ENCODE measurements at regions not wholly inside any gene's neighbourhood (a gene's known extent, or its start where the extent isn't known, plus 50 kb on each side); places are given as distances from the start of the nearest gene placed in this dataset.

GRCh38 chr10:58010073-58010702 lies 257.5 kb downstream of the IPMK start:
- H3K4me3 ChIP-seq (ENCODE audit: low read depth, low read length), result no peak overlapping the region
- no peaks in the 10 kb centered on the region for H3K36me3 ChIP-seq (ENCODE audit: control insufficient read depth, insufficient read depth, low read length)
- POLR2A ChIA-PET, result no interaction called here
- no peak for DNase-seq (ENCODE audit: low read depth)
- 0 out of 2 replicates have a peak, but pooled peaks cover 2% of the 10 kb centered on the region for H3K27me3 ChIP-seq (ENCODE audit: control insufficient read depth, insufficient read depth, low read length)
- CTCF ChIA-PET, result no interaction called here
- TF ChIP-seq, protein P1, sequence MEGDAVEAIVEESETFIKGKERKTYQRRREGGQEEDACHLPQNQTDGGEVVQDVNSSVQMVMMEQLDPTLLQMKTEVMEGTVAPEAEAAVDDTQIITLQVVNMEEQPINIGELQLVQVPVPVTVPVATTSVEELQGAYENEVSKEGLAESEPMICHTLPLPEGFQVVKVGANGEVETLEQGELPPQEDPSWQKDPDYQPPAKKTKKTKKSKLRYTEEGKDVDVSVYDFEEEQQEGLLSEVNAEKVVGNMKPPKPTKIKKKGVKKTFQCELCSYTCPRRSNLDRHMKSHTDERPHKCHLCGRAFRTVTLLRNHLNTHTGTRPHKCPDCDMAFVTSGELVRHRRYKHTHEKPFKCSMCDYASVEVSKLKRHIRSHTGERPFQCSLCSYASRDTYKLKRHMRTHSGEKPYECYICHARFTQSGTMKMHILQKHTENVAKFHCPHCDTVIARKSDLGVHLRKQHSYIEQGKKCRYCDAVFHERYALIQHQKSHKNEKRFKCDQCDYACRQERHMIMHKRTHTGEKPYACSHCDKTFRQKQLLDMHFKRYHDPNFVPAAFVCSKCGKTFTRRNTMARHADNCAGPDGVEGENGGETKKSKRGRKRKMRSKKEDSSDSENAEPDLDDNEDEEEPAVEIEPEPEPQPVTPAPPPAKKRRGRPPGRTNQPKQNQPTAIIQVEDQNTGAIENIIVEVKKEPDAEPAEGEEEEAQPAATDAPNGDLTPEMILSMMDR (IDR thresholded peaks at IDR 0.05; ENCODE audit: insufficient read depth, low read depth, low read length), result no peak

DNA sequence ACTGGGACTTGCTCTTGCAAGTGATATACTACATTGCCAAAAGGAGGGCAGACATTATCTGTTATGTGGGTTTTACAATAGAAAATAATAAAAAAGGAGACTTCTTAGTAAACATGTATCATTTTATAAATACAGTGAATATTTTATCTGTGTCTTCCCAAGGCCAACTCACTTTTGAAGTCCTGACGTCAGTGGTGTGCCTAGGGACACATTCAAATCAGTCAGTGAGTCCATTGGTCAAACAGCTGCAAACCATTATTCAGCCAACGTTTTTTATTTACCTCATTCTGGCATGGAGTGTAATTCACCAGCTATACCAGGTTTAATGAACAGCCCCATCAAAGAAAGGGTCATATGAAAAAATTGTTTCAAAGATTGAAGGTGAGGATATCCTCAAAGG lies 263.7 kb downstream of the IPMK start:
- Histone ChIP-seq H3K4me3 (ENCODE audit: low read depth, low read length) (no peak overlapping the region), H3K36me3 (ENCODE audit: control insufficient read depth, insufficient read depth, low read length) (no peaks in the 10 kb centered on the region), H3K27me3 (ENCODE audit: control insufficient read depth, insufficient read depth, low read length) (0 out of 2 replicates have a peak, but pooled peaks cover 2% of the 10 kb centered on the region)
- DNase-seq (ENCODE audit: low read depth), result no peak
- ChIA-PET POLR2A (no interaction called here), CTCF (no interaction called here)
- TF ChIP-seq, protein P1 (IDR thresholded peaks at IDR 0.05; ENCODE audit: insufficient read depth, low read depth, low read length), result no peak

DNA sequence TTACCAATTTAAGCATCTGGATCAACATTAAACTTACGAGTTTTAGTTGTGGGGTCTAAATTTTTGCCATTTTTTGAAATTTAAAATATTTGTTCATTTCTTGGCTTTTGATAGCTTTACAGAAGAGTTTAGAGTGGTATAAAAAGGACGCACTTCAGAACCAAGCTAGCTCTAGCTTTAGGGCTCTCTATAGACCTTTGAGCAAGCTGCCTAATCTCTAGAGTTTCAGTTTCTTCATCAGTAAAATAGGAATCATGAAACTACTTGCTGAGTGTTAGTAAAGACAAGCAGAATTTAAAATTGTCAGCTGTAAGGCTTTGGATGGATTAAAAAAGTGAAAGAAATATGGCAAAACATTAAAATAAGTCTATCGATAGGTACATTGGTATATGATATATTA lies 266.5 kb downstream of the IPMK start:
- ChIA-PET CTCF (no interaction called here), POLR2A (no interaction called here)
- no peak for DNase-seq (ENCODE audit: low read depth)
- TF ChIP-seq, protein P1 (IDR thresholded peaks at IDR 0.05; ENCODE audit: insufficient read depth, low read depth, low read length), result no peak
- Histone ChIP-seq H3K36me3 (ENCODE audit: control insufficient read depth, insufficient read depth, low read length) (no peaks in the 10 kb centered on the region), H3K4me3 (ENCODE audit: low read depth, low read length) (no peak overlapping the region), H3K27me3 (ENCODE audit: control insufficient read depth, insufficient read depth, low read length) (no peaks in the 10 kb centered on the region)

GRCh38 chr10:57996536-57996935 lies 271.2 kb downstream of the IPMK start:
- Histone ChIP-seq H3K27me3 (ENCODE audit: control insufficient read depth, insufficient read depth, low read length) (no peaks in the 10 kb centered on the region), H3K36me3 (ENCODE audit: control insufficient read depth, insufficient read depth, low read length) (no peaks in the 10 kb centered on the region), H3K4me3 (ENCODE audit: low read depth, low read length) (no peak overlapping the region)
- no peak for DNase-seq (ENCODE audit: low read depth)
- TF ChIP-seq, protein P1 (IDR thresholded peaks at IDR 0.05; ENCODE audit: insufficient read depth, low read depth, low read length), result no peak
- ChIA-PET POLR2A (interaction anchor here (0.6 kb wide), 1 partner anchor 56 kb away, joined by 9 read pairs; no protein-coding TSS in a partner anchor), CTCF (interaction anchor here (0.7 kb wide), 1 partner anchor 16 kb away, joined by 3 read pairs; no protein-coding TSS in a partner anchor)

DNA sequence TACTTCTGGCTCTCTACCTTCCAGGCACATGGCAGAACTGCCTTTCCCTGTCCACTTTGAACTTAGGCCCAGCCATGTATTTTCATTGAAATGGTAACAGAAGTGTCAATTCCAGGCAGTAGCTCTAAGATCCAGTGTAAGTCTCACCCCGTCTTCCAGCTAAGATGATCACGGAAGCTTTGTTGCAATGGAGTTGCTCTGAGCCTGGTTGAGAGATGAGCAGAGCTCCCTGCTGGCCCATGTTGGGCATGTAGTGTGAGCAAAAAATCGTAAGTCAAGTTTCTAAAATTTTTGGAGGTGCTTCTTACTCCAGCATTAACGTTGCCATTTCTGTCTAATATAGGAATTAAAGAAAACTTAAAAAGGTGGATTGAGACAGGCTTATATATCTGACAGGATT lies 274.4 kb downstream of the IPMK start:
- POLR2A ChIA-PET, result no interaction called here
- CTCF ChIA-PET, result no interaction called here
- DNase-seq (ENCODE audit: low read depth), result no peak

More for the DNA sequence above, 274.4 kb downstream of the IPMK start:
- no peak overlapping the region for H3K4me3 ChIP-seq (ENCODE audit: low read depth, low read length)
- no peaks in the 10 kb centered on the region for H3K36me3 ChIP-seq (ENCODE audit: control insufficient read depth, insufficient read depth, low read length)
- TF ChIP-seq, protein P1 (IDR thresholded peaks at IDR 0.05; ENCODE audit: insufficient read depth, low read depth, low read length), result no peak
- no peaks in the 10 kb centered on the region for H3K27me3 ChIP-seq (ENCODE audit: control insufficient read depth, insufficient read depth, low read length)
